OCI-LY1 (cell line): ENCODE measurements at regions not wholly inside any gene's neighbourhood (a gene's known extent, or its start where the extent isn't known, plus 50 kb on each side); places are given as distances from the start of the nearest gene placed in this dataset.

Experiments used
- H2AFZ ChIP-seq: fragments of 200-600 bp; sonication (generic), shearing (Covaris generic); 2 replicates; pipeline ENCODE4 v1.6.0; 2014; ENCODE audit warnings: antibody characterized with exemption, mild to moderate bottlenecking, low read length
- H3F3A ChIP-seq: fragments of 200-600 bp; sonication (generic), shearing (Covaris generic); 2 replicates; pipeline ENCODE4 v1.6.0; 2014; ENCODE audit warnings: mild to moderate bottlenecking, antibody characterized with exemption, low read length, moderate library complexity; ENCODE audit not compliant: insufficient read depth
- H3K27ac ChIP-seq: fragments of 200-600 bp; sonication (generic); 2 replicates; pipeline ENCODE4 v1.5.1; 2014; ENCODE audit warnings: low read length, mixed run types, mild to moderate bottlenecking, low read depth; ENCODE audit not compliant: poor library complexity, severe bottlenecking
- H3K27me3 ChIP-seq: fragments of 200-600 bp; sonication (generic); 2 replicates; pipeline ENCODE4 v1.6.0; 2014; ENCODE audit warnings: antibody characterized with exemption, mild to moderate bottlenecking, low read length, moderate library complexity; ENCODE audit not compliant: insufficient read depth
- H3K36me3 ChIP-seq: fragments of 200-600 bp; sonication (generic); 2 replicates; pipeline ENCODE4 v1.6.1; 2014; ENCODE audit warnings: mild to moderate bottlenecking, antibody characterized with exemption, low read length, moderate library complexity, mixed read lengths; ENCODE audit not compliant: insufficient read depth
- H3K4me1 ChIP-seq: fragments of 200-600 bp; sonication (generic); 2 replicates; pipeline ENCODE4 v1.5.1; 2014; ENCODE audit warnings: mild to moderate bottlenecking, low read length, moderate library complexity; ENCODE audit not compliant: insufficient read depth, severe bottlenecking
- H3K4me2 ChIP-seq: fragments of 200-600 bp; sonication (generic), shearing (Covaris generic); 2 replicates; pipeline ENCODE4 v1.6.1; 2014; ENCODE audit warnings: low read length
- H3K4me3 ChIP-seq: fragments of 200-600 bp; sonication (generic); 2 replicates; pipeline ENCODE4 v1.5.1; 2014; ENCODE audit warnings: low read length, low read depth, mild to moderate bottlenecking, mixed read lengths; ENCODE audit not compliant: poor library complexity, severe bottlenecking
- H3K79me2 ChIP-seq: fragments of 200-600 bp; shearing (Covaris generic); 2 replicates; pipeline ENCODE4 v1.6.1; 2016; ENCODE audit warnings: mixed run types, low read length, mixed read lengths; ENCODE audit not compliant: insufficient read depth
- H3K9ac ChIP-seq: fragments of 200-600 bp; sonication (generic), shearing (Covaris generic); 2 replicates; pipeline ENCODE4 v1.6.1; 2014; ENCODE audit warnings: mild to moderate bottlenecking, low read length, mixed read lengths
- H3K9me2 ChIP-seq: fragments of 200-600 bp; sonication (generic), shearing (Covaris generic); 2 replicates; pipeline ENCODE4 v1.6.1; 2014; ENCODE audit warnings: low read depth, mild to moderate bottlenecking, low read length, mixed read lengths
- H3K9me3 ChIP-seq: fragments of 200-600 bp; shearing (Covaris generic); 2 replicates; pipeline ENCODE4 v1.6.1; 2014; ENCODE audit warnings: low read length, mixed read lengths
- H4K20me1 ChIP-seq: fragments of 200-600 bp; sonication (generic), shearing (Covaris generic); 2 replicates; pipeline ENCODE4 v1.6.0; 2016; ENCODE audit warnings: mild to moderate bottlenecking, low read length; ENCODE audit not compliant: insufficient read depth
- CTCF ChIP-seq: fragments of 200-600 bp; sonication (generic), shearing (Covaris generic); IDR thresholded peaks from 2 replicates; pipeline ENCODE4 v1.5.1; 2017; ENCODE audit warnings: mild to moderate bottlenecking, antibody characterized with exemption, low read length, moderate library complexity, mixed read lengths
- EZH2 ChIP-seq: fragments of 200-600 bp; sonication (generic), shearing (Covaris generic); IDR thresholded peaks from 2 replicates; pipeline ENCODE4 v1.8.0; 2017; ENCODE audit warnings: borderline replicate concordance, mixed run types, mild to moderate bottlenecking, antibody characterized with exemption, low read length, moderate library complexity, mixed read lengths

- H3K27ac ChIP-seq: no peak overlapping the region
- no peak overlapping the region for H3K4me2 ChIP-seq
- TF ChIP-seq EZH2 (no peak), CTCF (no peak)
- no peak overlapping the region for H2AFZ ChIP-seq
- no peaks in the 10 kb centered on the region for H3K36me3 ChIP-seq
- H3K4me3 ChIP-seq: no peak overlapping the region
- H3K79me2 ChIP-seq: no peaks in the 10 kb centered on the region
- no peaks in the 10 kb centered on the region for H3F3A ChIP-seq
- H3K9me3 ChIP-seq: no peaks in the 10 kb centered on the region
- H3K27me3 ChIP-seq: peaks cover 8% of the 10 kb centered on the region; the same call in 1 of the 2 replicates
- H4K20me1 ChIP-seq: no peaks in the 10 kb centered on the region
- no peaks in the 10 kb centered on the region for H3K4me1 ChIP-seq
- no peak overlapping the region for H3K9ac ChIP-seq
- no peaks in the 10 kb centered on the region for H3K9me2 ChIP-seq
Measured at GRCh38 chr15:31571676-31572075, 245.0 kb downstream of the KLF13 start.

GRCh38 chr15:31573759-31574158 is 247.1 kb downstream of the KLF13 start:
- no peak overlapping the region for H3K27ac ChIP-seq
- H4K20me1 ChIP-seq: no peaks in the 10 kb centered on the region
- H3K4me2 ChIP-seq: no peak overlapping the region
- no peaks in the 10 kb centered on the region for H3K9me2 ChIP-seq
- no peak overlapping the region for H3K4me3 ChIP-seq
- H3K9me3 ChIP-seq: no peaks in the 10 kb centered on the region
- peaks cover 8% of the 10 kb centered on the region; the same call in 1 of the 2 replicates for H3K27me3 ChIP-seq
- no peak overlapping the region for H3K9ac ChIP-seq
- H3K79me2 ChIP-seq: no peaks in the 10 kb centered on the region
- no peak overlapping the region for H2AFZ ChIP-seq
- no peaks in the 10 kb centered on the region for H3K36me3 ChIP-seq
- TF ChIP-seq CTCF (no peak), EZH2 (no peak)
- no peaks in the 10 kb centered on the region for H3F3A ChIP-seq
- no peaks in the 10 kb centered on the region for H3K4me1 ChIP-seq

DNA sequence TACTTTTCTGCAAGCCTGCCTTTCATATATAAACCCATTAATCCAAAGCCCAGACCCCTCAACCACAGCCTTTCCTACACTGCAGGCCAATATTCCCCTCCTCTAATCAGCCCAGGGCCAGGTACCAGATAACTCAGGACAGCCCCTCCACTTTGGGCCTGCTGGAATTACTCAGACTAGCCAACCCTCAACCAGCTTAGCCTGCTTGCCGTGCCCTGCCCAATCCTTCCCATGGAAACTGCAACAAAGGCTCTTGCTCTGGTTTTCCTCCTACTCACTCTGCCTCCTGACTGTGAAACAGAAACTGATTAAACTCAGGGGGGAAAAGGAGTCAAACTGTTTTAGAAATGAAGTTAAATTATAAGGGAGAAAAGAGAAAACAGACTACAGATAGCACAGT is 248.1 kb downstream of the KLF13 start:
- Histone ChIP-seq H3K4me1 (no peaks in the 10 kb centered on the region), H3K79me2 (no peaks in the 10 kb centered on the region), H3K27me3 (peaks cover 4% of the 10 kb centered on the region; the same call in 1 of the 2 replicates), H3K9me2 (no peaks in the 10 kb centered on the region), H3F3A (no peaks in the 10 kb centered on the region), H2AFZ (no peak overlapping the region), H4K20me1 (no peaks in the 10 kb centered on the region), H3K4me3 (no peak overlapping the region), H3K36me3 (no peaks in the 10 kb centered on the region), H3K9me3 (no peaks in the 10 kb centered on the region), H3K27ac (no peak overlapping the region), H3K9ac (no peak overlapping the region), H3K4me2 (no peak overlapping the region)
- TF ChIP-seq EZH2 (no peak), CTCF (no peak)
